ENCODE measurements at regions not wholly inside any gene's neighbourhood (a gene's known extent, or its start where the extent isn't known, plus 50 kb on each side); places are given as distances from the start of the nearest gene placed in this dataset.

GRCh38 chr7:10802011-10802410, 171.7 kb upstream of the PHF14 start:
- no peak for TF ChIP-seq POLR2AphosphoS5 (IDR thresholded peaks at IDR 0.05; ENCODE audit: low read depth, low read length)
- no peak for TF ChIP-seq FOXP2 (optimal IDR thresholded peaks at IDR 0.05; ENCODE audit: borderline replicate concordance, extremely low read depth, extremely low read length, insufficient read depth)
- no peak for TF ChIP-seq SIN3A (IDR thresholded peaks at IDR 0.05; ENCODE audit: borderline replicate concordance, insufficient read depth, low read length)
- TF ChIP-seq REST (IDR thresholded peaks at IDR 0.05; ENCODE audit: insufficient read depth in 1 of 2, low read depth in 2 of 2, low read length in 2 of 2), result no peak
- no peak for TF ChIP-seq TAF1 (IDR thresholded peaks at IDR 0.05; ENCODE audit: borderline replicate concordance, insufficient read depth, low read length)

GRCh38 chr7:10802526-10802925, 171.1 kb upstream of the PHF14 start:
- no peak for TF ChIP-seq TAF1 (IDR thresholded peaks at IDR 0.05; ENCODE audit: borderline replicate concordance, insufficient read depth, low read length)
- TF ChIP-seq REST (IDR thresholded peaks at IDR 0.05; ENCODE audit: insufficient read depth in 1 of 2, low read depth in 2 of 2, low read length in 2 of 2), result no peak
- no peak for TF ChIP-seq FOXP2 (optimal IDR thresholded peaks at IDR 0.05; ENCODE audit: borderline replicate concordance, extremely low read depth, extremely low read length, insufficient read depth)
- TF ChIP-seq SIN3A (IDR thresholded peaks at IDR 0.05; ENCODE audit: borderline replicate concordance, insufficient read depth, low read length), result no peak
- no peak for TF ChIP-seq POLR2AphosphoS5 (IDR thresholded peaks at IDR 0.05; ENCODE audit: low read depth, low read length)

GRCh38 chr7:10803720-10804119, 170.0 kb upstream of the PHF14 start:
- TF ChIP-seq TAF1 (IDR thresholded peaks at IDR 0.05; ENCODE audit: borderline replicate concordance, insufficient read depth, low read length) (no peak), SIN3A (IDR thresholded peaks at IDR 0.05; ENCODE audit: borderline replicate concordance, insufficient read depth, low read length) (no peak), FOXP2 (optimal IDR thresholded peaks at IDR 0.05; ENCODE audit: borderline replicate concordance, extremely low read depth, extremely low read length, insufficient read depth) (no peak), REST (IDR thresholded peaks at IDR 0.05; ENCODE audit: insufficient read depth in 1 of 2, low read depth in 2 of 2, low read length in 2 of 2) (no peak), POLR2AphosphoS5 (IDR thresholded peaks at IDR 0.05; ENCODE audit: low read depth, low read length) (no peak)

GRCh38 chr7:10804770-10805169, 168.9 kb upstream of the PHF14 start:
- TF ChIP-seq POLR2AphosphoS5 (IDR thresholded peaks at IDR 0.05; ENCODE audit: low read depth, low read length) (no peak), TAF1 (IDR thresholded peaks at IDR 0.05; ENCODE audit: borderline replicate concordance, insufficient read depth, low read length) (no peak), FOXP2 (optimal IDR thresholded peaks at IDR 0.05; ENCODE audit: borderline replicate concordance, extremely low read depth, extremely low read length, insufficient read depth) (no peak), REST (IDR thresholded peaks at IDR 0.05; ENCODE audit: insufficient read depth in 1 of 2, low read depth in 2 of 2, low read length in 2 of 2) (no peak), SIN3A (IDR thresholded peaks at IDR 0.05; ENCODE audit: borderline replicate concordance, insufficient read depth, low read length) (no peak)

GRCh38 chr7:10815546-10815945, 158.1 kb upstream of the PHF14 start:
- TF ChIP-seq POLR2AphosphoS5 (IDR thresholded peaks at IDR 0.05; ENCODE audit: low read depth, low read length), result no peak
- no peak for TF ChIP-seq REST (IDR thresholded peaks at IDR 0.05; ENCODE audit: insufficient read depth in 1 of 2, low read depth in 2 of 2, low read length in 2 of 2)
- no peak for TF ChIP-seq FOXP2 (optimal IDR thresholded peaks at IDR 0.05; ENCODE audit: borderline replicate concordance, extremely low read depth, extremely low read length, insufficient read depth)
- TF ChIP-seq SIN3A (IDR thresholded peaks at IDR 0.05; ENCODE audit: borderline replicate concordance, insufficient read depth, low read length), result no peak
- no peak for TF ChIP-seq TAF1 (IDR thresholded peaks at IDR 0.05; ENCODE audit: borderline replicate concordance, insufficient read depth, low read length)

Measured in PFSK-1 (cell line).